Mesothelial cell of epicardium (in vitro differentiated cells): ENCODE measurements at regions not wholly inside any gene's neighbourhood (a gene's known extent, or its start where the extent isn't known, plus 50 kb on each side); places are given as distances from the start of the nearest gene placed in this dataset.

Source experiments
- DNase-seq, 2 experiments: peaks; one replicate each; pipeline ENCODE4 v3.0.0; 2021; ENCODE audit warnings: low spot score in 2 of 2; ENCODE audit not compliant: unreplicated experiment in 2 of 2
- H3K27ac Mint-ChIP-seq: 2 replicates; pipeline ENCODE4 v1.8.0; 2021; ENCODE audit warnings: mixed read lengths
- H3K27me3 Mint-ChIP-seq: 2 replicates; pipeline ENCODE4 v1.8.0; 2021; ENCODE audit warnings: low read depth, mixed read lengths
- H3K36me3 Mint-ChIP-seq: 2 replicates; pipeline ENCODE4 v1.8.0; 2021; ENCODE audit warnings: mixed read lengths
- H3K4me1 Mint-ChIP-seq: 2 replicates; pipeline ENCODE4 v1.8.0; 2021; ENCODE audit warnings: mixed read lengths
- H3K4me3 Mint-ChIP-seq: 2 replicates; pipeline ENCODE4 v1.8.0; 2021; ENCODE audit warnings: mild to moderate bottlenecking, moderate library complexity, mixed read lengths
- H3K9me3 Mint-ChIP-seq: 2 replicates; pipeline ENCODE4 v1.8.0; 2021; ENCODE audit warnings: mixed read lengths
- CTCF ChIP-seq: fragments of 200-600 bp; sonication (generic); IDR thresholded peaks from one replicate; pipeline ENCODE4 v1.5.0; 2021; ENCODE audit warnings: antibody characterized with exemption; ENCODE audit not compliant: unreplicated experiment

GRCh38 chr22:49317369-49317768 lies 510.3 kb downstream of the BRD1 start:
- peak; percentile 33 for TF ChIP-seq CTCF
- H3K36me3 Mint-ChIP-seq, result no peaks in the 10 kb centered on the region
- H3K9me3 Mint-ChIP-seq, result no peaks in the 10 kb centered on the region
- no peaks in the 10 kb centered on the region for H3K4me1 Mint-ChIP-seq
- H3K27ac Mint-ChIP-seq, result no peak overlapping the region
- peaks cover 66% of the 10 kb centered on the region for H3K27me3 Mint-ChIP-seq
- DNase-seq, result no peak
- H3K4me3 Mint-ChIP-seq, result no peak overlapping the region

- Mint-ChIP-seq H3K27me3 (peaks cover 83% of the 10 kb centered on the region), H3K27ac (no peak overlapping the region), H3K36me3 (no peaks in the 10 kb centered on the region), H3K4me3 (no peak overlapping the region), H3K4me1 (no peaks in the 10 kb centered on the region), H3K9me3 (no peaks in the 10 kb centered on the region)
- no peak for DNase-seq
- no peak for TF ChIP-seq CTCF
These were observed 515.1 kb downstream of the BRD1 start for GRCh38 chr22:49312601-49313000.

DNA sequence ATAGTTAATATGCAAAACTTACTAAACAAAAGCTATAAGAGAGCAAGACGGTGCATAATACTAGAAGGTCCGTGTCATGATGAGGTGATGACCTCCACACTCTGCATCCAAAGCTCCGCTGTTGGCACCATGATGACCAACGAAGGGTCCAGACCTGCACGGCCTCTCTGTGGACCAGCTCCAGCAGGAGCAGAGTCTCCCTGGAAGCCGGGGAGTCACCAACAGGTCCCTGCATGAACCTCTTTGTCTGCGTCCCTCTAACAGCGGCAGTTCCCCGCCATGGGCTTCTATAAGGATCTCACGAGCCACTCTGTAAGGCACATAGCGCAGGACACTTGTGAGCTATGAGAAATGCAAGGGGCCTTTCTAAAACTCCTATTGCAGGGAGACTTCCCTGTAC lies 517.3 kb downstream of the BRD1 start:
- H3K36me3 Mint-ChIP-seq, result no peaks in the 10 kb centered on the region

GRCh38 chr22:49308300-49308699 lies 519.4 kb downstream of the BRD1 start:
- no peak for DNase-seq
- Mint-ChIP-seq H3K4me1 (no peaks in the 10 kb centered on the region), H3K36me3 (no peaks in the 10 kb centered on the region), H3K4me3 (no peak overlapping the region), H3K27ac (no peak overlapping the region), H3K9me3 (no peaks in the 10 kb centered on the region), H3K27me3 (peaks cover 69% of the 10 kb centered on the region)
- no peak for TF ChIP-seq CTCF

More for the DNA sequence above, 517.3 kb downstream of the BRD1 start:
- H3K4me3 Mint-ChIP-seq, result no peak overlapping the region
- DNase-seq, result no peak
- no peaks in the 10 kb centered on the region for H3K9me3 Mint-ChIP-seq
- no peak overlapping the region for H3K27ac Mint-ChIP-seq
- H3K27me3 Mint-ChIP-seq, result peaks cover 75% of the 10 kb centered on the region
- H3K4me1 Mint-ChIP-seq, result no peaks in the 10 kb centered on the region
- no peak for TF ChIP-seq CTCF

GRCh38 chr22:49307870-49308269 lies 519.8 kb downstream of the BRD1 start:
- no peak overlapping the region for H3K27ac Mint-ChIP-seq
- H3K27me3 Mint-ChIP-seq, result peaks cover 69% of the 10 kb centered on the region
- no peaks in the 10 kb centered on the region for H3K36me3 Mint-ChIP-seq
- DNase-seq, result peak; percentile 6 to 34
- H3K4me1 Mint-ChIP-seq, result peaks cover 3% of the 10 kb centered on the region
- no peaks in the 10 kb centered on the region for H3K9me3 Mint-ChIP-seq
- H3K4me3 Mint-ChIP-seq, result no peak overlapping the region
- TF ChIP-seq CTCF, result no peak

GRCh38 chr22:49307481-49307830 lies 520.2 kb downstream of the BRD1 start:
- Mint-ChIP-seq H3K27me3 (peaks cover 68% of the 10 kb centered on the region), H3K9me3 (no peaks in the 10 kb centered on the region), H3K4me3 (no peak overlapping the region), H3K36me3 (no peaks in the 10 kb centered on the region), H3K4me1 (peaks cover 3% of the 10 kb centered on the region), H3K27ac (no peak overlapping the region)
- TF ChIP-seq CTCF, result no peak
- peak in 1 of 2 experiments; percentile 3 for DNase-seq
